Neural cell (in vitro differentiated cells): ENCODE measurements at regions not wholly inside any gene's neighbourhood (a gene's known extent, or its start where the extent isn't known, plus 50 kb on each side); places are given as distances from the start of the nearest gene placed in this dataset.
"Not testable (repeated sequence)": the region's sequence is repeated elsewhere in the genome, so short reads cannot be mapped to it uniquely, and the experiment has no call there.

ENCODE experiments used
- H2AFZ ChIP-seq: fragments of 200-600, 300-800 bp; sonication (generic), shearing (Covaris generic); 2 replicates; pipeline ENCODE4 v1.6.0; 2014; ENCODE audit warnings: low read depth, mild to moderate bottlenecking, antibody characterized with exemption, low read length, moderate library complexity
- H3F3A ChIP-seq: fragments of 200-600 bp; shearing (Covaris generic); 2 replicates; pipeline ENCODE4 v1.6.1; 2016; ENCODE audit warnings: mild to moderate bottlenecking, moderate library complexity, mixed read lengths, antibody characterized with exemption, low read length; ENCODE audit not compliant: insufficient read depth, poor library complexity, severe bottlenecking
- H3K27ac ChIP-seq: fragments of 200-600, 300-800 bp; sonication (generic), shearing (Covaris generic); 2 replicates; pipeline ENCODE4 v1.5.1; 2014; ENCODE audit warnings: mild to moderate bottlenecking, low read length, moderate library complexity
- H3K27me3 ChIP-seq: fragments of 300-800, 200-600 bp; sonication (generic), shearing (Covaris generic); 2 replicates; pipeline ENCODE4 v1.6.0; 2014; ENCODE audit warnings: mild to moderate bottlenecking, low read depth, low read length, moderate library complexity; ENCODE audit not compliant: insufficient read depth
- H3K36me3 ChIP-seq: fragments of 300-800, 200-600 bp; sonication (generic), shearing (Covaris generic); 2 replicates; pipeline ENCODE4 v1.5.1; 2014; ENCODE audit warnings: mild to moderate bottlenecking, antibody characterized with exemption, low read length, moderate library complexity; ENCODE audit not compliant: insufficient read depth
- H3K4me2 ChIP-seq: fragments of 300-800, 200-600 bp; sonication (generic), shearing (Covaris generic); 2 replicates; pipeline ENCODE4 v1.6.0; 2014; ENCODE audit warnings: mild to moderate bottlenecking, low read length
- H3K4me3 ChIP-seq: fragments of 300-800, 200-600 bp; sonication (generic), shearing (Covaris generic); 2 replicates; pipeline ENCODE4 v1.5.1; 2014; ENCODE audit warnings: mild to moderate bottlenecking, low read length, moderate library complexity
- H3K79me2 ChIP-seq: fragments of 200-600 bp; shearing (Covaris generic); replicated peaks from 2 replicates; pipeline ENCODE4 v1.6.0; 2014; ENCODE audit warnings: mild to moderate bottlenecking, low read length, moderate library complexity; ENCODE audit not compliant: insufficient read depth
- H3K9ac ChIP-seq: fragments of 300-800, 200-600 bp; sonication (generic), shearing (Covaris generic); 2 replicates; pipeline ENCODE4 v1.6.1; 2016; ENCODE audit warnings: mild to moderate bottlenecking, low read length, mixed read lengths
- H3K9me2 ChIP-seq: fragments of 200-600 bp; shearing (Covaris generic); 2 replicates; pipeline ENCODE4 v1.6.1; 2016; ENCODE audit warnings: mild to moderate bottlenecking, low read length, mixed read lengths; ENCODE audit not compliant: insufficient read depth
- H3K9me3 ChIP-seq: fragments of 200-600, 300-800 bp; sonication (generic), shearing (Covaris generic); 2 replicates; pipeline ENCODE4 v1.6.1; 2016; ENCODE audit warnings: mild to moderate bottlenecking, mixed run types, low read length, moderate library complexity, mixed read lengths
- H4K20me1 ChIP-seq: fragments of 200-600 bp; shearing (Covaris generic); 2 replicates; pipeline ENCODE4 v1.6.1; 2016; ENCODE audit warnings: mild to moderate bottlenecking, mixed run types; ENCODE audit not compliant: insufficient read depth
- CTCF ChIP-seq: fragments of 450-650 bp; IDR thresholded peaks from 2 replicates; pipeline ENCODE4 v1.5.1; 2014; ENCODE audit warnings: antibody characterized with exemption, mild to moderate bottlenecking, moderate library complexity; ENCODE audit not compliant: poor library complexity, severe bottlenecking
- EP300 ChIP-seq: fragments of 450-650 bp; conservative IDR thresholded peaks from 2 replicates; pipeline ENCODE4 v1.6.1; 2014; ENCODE audit warnings: antibody characterized with exemption, mild to moderate bottlenecking, moderate library complexity; ENCODE audit not compliant: poor library complexity, severe bottlenecking
- EZH2 ChIP-seq: fragments of 200-600, 300-800 bp; shearing (Covaris generic), sonication (generic); IDR thresholded peaks from 2 replicates; pipeline ENCODE4 v1.6.1; 2014; ENCODE audit warnings: antibody characterized with exemption, low read length, borderline replicate concordance, mild to moderate bottlenecking; ENCODE audit not compliant: insufficient read depth, poor library complexity, severe bottlenecking
- MXI1 ChIP-seq: fragments of 450-650 bp; conservative IDR thresholded peaks from 2 replicates; pipeline ENCODE4 v1.6.1; 2014; ENCODE audit warnings: antibody characterized with exemption, mild to moderate bottlenecking; ENCODE audit not compliant: poor library complexity, severe bottlenecking
- POLR2AphosphoS5 ChIP-seq: IDR thresholded peaks from 2 replicates; pipeline ENCODE4 v1.6.1; 2012
- RAD21 ChIP-seq: fragments of 450-650 bp; conservative IDR thresholded peaks from 2 replicates; pipeline ENCODE4 v1.6.1; 2014; ENCODE audit warnings: antibody characterized with exemption, mild to moderate bottlenecking, moderate library complexity
- SMC3 ChIP-seq: fragments of 450-650 bp; conservative IDR thresholded peaks from 2 replicates; pipeline ENCODE4 v1.6.1; 2014; ENCODE audit warnings: antibody characterized with exemption, mild to moderate bottlenecking, moderate library complexity; ENCODE audit not compliant: poor library complexity
- TAF1 ChIP-seq: IDR thresholded peaks from 2 replicates; pipeline ENCODE4 v1.6.1; 2012; ENCODE audit warnings: low read depth
- TF ChIP-seq, protein P1 (sequence below): IDR thresholded peaks from 2 replicates; pipeline ENCODE4 v1.6.1; 2012; ENCODE audit warnings: borderline replicate concordance

DNA sequence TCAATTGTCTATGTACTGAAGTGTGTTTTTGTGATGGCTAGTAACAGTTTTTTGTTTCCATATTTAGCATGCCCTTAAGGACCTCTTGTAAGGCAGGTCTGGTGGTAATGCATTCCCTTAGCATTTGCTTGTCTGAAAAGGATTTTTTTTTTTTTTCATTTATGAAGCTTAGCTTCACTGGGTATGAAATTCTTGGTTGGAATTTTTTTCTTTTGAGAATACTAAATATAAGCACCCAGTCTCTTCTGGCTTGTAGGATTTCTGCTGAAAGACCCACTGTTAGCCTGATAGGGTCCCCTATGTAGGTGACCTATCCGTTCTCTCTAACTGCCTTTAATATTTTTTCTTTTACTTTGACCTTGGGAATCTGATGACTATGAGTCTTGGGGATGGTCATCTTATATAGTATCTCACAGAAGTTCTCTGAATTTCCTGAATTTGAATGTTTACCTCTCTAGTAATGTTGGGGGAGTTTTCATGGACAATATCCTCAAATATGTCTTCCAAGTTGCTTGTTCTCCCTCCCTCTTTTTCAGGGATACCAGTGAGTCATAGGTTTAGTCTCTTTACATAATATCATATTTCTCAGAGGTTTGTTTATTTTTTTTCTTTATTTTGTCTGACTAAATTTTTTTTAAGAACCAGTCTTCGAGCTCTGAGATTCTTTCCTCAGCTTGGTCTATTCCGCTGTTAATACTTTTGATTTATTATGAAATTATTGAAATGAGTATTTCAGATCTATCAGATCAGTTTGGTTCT lies 157.1 kb upstream of the PGRMC2 start:
- no peaks in the 10 kb centered on the region for H3K79me2 ChIP-seq
- no peaks in the 10 kb centered on the region for H3F3A ChIP-seq
- TF ChIP-seq CTCF: no peak
- no peak for TF ChIP-seq POLR2AphosphoS5
- TF ChIP-seq, protein P1, sequence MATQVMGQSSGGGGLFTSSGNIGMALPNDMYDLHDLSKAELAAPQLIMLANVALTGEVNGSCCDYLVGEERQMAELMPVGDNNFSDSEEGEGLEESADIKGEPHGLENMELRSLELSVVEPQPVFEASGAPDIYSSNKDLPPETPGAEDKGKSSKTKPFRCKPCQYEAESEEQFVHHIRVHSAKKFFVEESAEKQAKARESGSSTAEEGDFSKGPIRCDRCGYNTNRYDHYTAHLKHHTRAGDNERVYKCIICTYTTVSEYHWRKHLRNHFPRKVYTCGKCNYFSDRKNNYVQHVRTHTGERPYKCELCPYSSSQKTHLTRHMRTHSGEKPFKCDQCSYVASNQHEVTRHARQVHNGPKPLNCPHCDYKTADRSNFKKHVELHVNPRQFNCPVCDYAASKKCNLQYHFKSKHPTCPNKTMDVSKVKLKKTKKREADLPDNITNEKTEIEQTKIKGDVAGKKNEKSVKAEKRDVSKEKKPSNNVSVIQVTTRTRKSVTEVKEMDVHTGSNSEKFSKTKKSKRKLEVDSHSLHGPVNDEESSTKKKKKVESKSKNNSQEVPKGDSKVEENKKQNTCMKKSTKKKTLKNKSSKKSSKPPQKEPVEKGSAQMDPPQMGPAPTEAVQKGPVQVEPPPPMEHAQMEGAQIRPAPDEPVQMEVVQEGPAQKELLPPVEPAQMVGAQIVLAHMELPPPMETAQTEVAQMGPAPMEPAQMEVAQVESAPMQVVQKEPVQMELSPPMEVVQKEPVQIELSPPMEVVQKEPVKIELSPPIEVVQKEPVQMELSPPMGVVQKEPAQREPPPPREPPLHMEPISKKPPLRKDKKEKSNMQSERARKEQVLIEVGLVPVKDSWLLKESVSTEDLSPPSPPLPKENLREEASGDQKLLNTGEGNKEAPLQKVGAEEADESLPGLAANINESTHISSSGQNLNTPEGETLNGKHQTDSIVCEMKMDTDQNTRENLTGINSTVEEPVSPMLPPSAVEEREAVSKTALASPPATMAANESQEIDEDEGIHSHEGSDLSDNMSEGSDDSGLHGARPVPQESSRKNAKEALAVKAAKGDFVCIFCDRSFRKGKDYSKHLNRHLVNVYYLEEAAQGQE: no peak
- TF ChIP-seq TAF1: no peak
- no peak for TF ChIP-seq RAD21
- TF ChIP-seq EZH2: no peak
- TF ChIP-seq EP300: no peak
- no peak for TF ChIP-seq MXI1
- TF ChIP-seq SMC3: no peak
- no peak overlapping the region for H3K4me2 ChIP-seq
- no peaks in the 10 kb centered on the region for H4K20me1 ChIP-seq
- no peaks in the 10 kb centered on the region for H3K9me2 ChIP-seq
- H2AFZ ChIP-seq: no peak overlapping the region
- no peaks in the 10 kb centered on the region for H3K9me3 ChIP-seq
- H3K27me3 ChIP-seq: no peaks in the 10 kb centered on the region
- no peak overlapping the region for H3K4me3 ChIP-seq
- no peaks in the 10 kb centered on the region for H3K36me3 ChIP-seq
- no peak overlapping the region for H3K27ac ChIP-seq
- no peak overlapping the region for H3K9ac ChIP-seq

DNA sequence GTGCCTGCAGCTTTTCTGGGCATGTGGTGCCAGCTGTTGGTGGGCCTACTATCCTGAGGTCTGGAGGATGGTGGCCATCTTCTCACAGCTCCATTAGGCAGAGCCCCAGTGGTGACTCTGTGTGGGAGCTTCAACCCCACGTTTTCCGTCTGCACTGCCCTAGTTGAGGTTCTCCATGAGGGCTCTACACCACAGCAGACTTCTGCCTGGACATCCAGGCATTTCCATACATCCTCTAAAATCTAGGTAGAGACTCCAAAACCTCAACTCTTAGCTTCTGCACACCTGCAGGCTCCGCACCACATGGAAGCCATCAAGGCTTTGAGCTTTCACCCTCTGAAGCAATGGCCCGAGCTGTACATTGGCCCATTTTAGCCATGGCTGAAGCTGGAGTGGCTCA lies 153.3 kb upstream of the PGRMC2 start:
- Histone ChIP-seq H3K4me2 (no peak overlapping the region), H4K20me1 (no peaks in the 10 kb centered on the region), H3F3A (no peaks in the 10 kb centered on the region), H3K79me2 (no peaks in the 10 kb centered on the region), H3K27me3 (no peaks in the 10 kb centered on the region), H3K9me2 (no peaks in the 10 kb centered on the region), H3K9ac (no peak overlapping the region), H3K4me3 (no peak overlapping the region), H3K9me3 (no peaks in the 10 kb centered on the region), H3K36me3 (no peaks in the 10 kb centered on the region), H3K27ac (no peak overlapping the region), H2AFZ (no peak overlapping the region)
- no peak for TF ChIP-seq CTCF
- TF ChIP-seq POLR2AphosphoS5: no peak
- no peak for TF ChIP-seq EZH2
- TF ChIP-seq, protein P1: no peak

GRCh38 chr4:128437023-128437422 lies 149.4 kb upstream of the PGRMC2 start:
- H3K27ac ChIP-seq, H3K36me3 ChIP-seq, H4K20me1 ChIP-seq, H3F3A ChIP-seq, H2AFZ ChIP-seq, H3K27me3 ChIP-seq, H3K79me2 ChIP-seq, H3K4me2 ChIP-seq, H3K4me3 ChIP-seq, H3K9me3 ChIP-seq, H3K9me2 ChIP-seq, H3K9ac ChIP-seq: not testable (repeated sequence)
